A673 (cell line): ENCODE measurements at regions not wholly inside any gene's neighbourhood (a gene's known extent, or its start where the extent isn't known, plus 50 kb on each side); places are given as distances from the start of the nearest gene placed in this dataset.
"Not testable (repeated sequence)": the region's sequence is repeated elsewhere in the genome, so short reads cannot be mapped to it uniquely, and the experiment has no call there.

Experiments
- BruUV-seq: library from RNA; stranded (reverse); fragments of 400-500 nt; replicated peaks from 2 replicates; lab custom pipeline; 2021; lab: Mats Ljungman, UMichigan
- CTCF ChIA-PET: fragments of 300-600 bp; sonication (Branson Sonifier 250); formaldehyde crosslinking; loops from one replicate; lab custom pipeline; 2022; ENCODE audit warnings: antibody characterized with exemption; lab: Charles Lee
- POLR2A ChIA-PET: fragments of 300-600 bp; sonication (Branson Sonifier 250); formaldehyde crosslinking; loops from one replicate; lab custom pipeline; 2022; ENCODE audit warnings: antibody characterized with exemption; ENCODE audit not compliant: low non-redundant PET; lab: Charles Lee
- DNase-seq: peaks from one replicate; pipeline ENCODE4 v3.0.0-alpha.2; 2015; ENCODE audit warnings: low spot score
- H3K27ac ChIP-seq: fragments of 200-600 bp; sonication (generic); 2 replicates; pipeline ENCODE4 v1.5.1; 2016; ENCODE audit warnings: mixed run types, low read depth, mild to moderate bottlenecking, mixed read lengths, antibody characterized with exemption, low read length; ENCODE audit not compliant: poor library complexity, severe bottlenecking
- H3K27me3 ChIP-seq: fragments of 200-600 bp; sonication (generic); replicated peaks from 2 replicates; pipeline ENCODE4 v1.6.1; 2017; ENCODE audit warnings: mixed run types, low read depth, mild to moderate bottlenecking, mixed read lengths, antibody characterized with exemption, low read length; ENCODE audit not compliant: insufficient read depth, poor library complexity
- H3K36me3 ChIP-seq: fragments of 200-600 bp; sonication (generic); 2 replicates; pipeline ENCODE4 v1.6.1; 2016; ENCODE audit warnings: mixed run types, mild to moderate bottlenecking, mixed read lengths, antibody characterized with exemption, low read length; ENCODE audit not compliant: insufficient read depth, poor library complexity, severe bottlenecking
- H3K4me1 ChIP-seq: fragments of 200-600 bp; sonication (generic); 2 replicates; pipeline ENCODE4 v1.6.1; 2017; ENCODE audit warnings: mixed run types, mild to moderate bottlenecking, mixed read lengths, antibody characterized with exemption, low read length; ENCODE audit not compliant: insufficient read depth, poor library complexity, severe bottlenecking
- H3K4me3 ChIP-seq: fragments of 200-600 bp; sonication (generic); 2 replicates; pipeline ENCODE4 v1.5.1; 2016; ENCODE audit warnings: low read depth, mixed run types, mild to moderate bottlenecking, mixed read lengths, low read length; ENCODE audit not compliant: poor library complexity, severe bottlenecking
- H3K9me3 ChIP-seq: fragments of 200-600 bp; sonication (generic); 2 replicates; pipeline ENCODE4 v1.6.1; 2016; ENCODE audit warnings: mixed run types, low read depth, mild to moderate bottlenecking, mixed read lengths, antibody characterized with exemption, low read length; ENCODE audit not compliant: poor library complexity, severe bottlenecking
- EZH2 ChIP-seq: fragments of 200-600 bp; sonication (generic); IDR thresholded peaks from 2 replicates; pipeline ENCODE4 v1.6.1; 2017; ENCODE audit warnings: borderline replicate concordance, low read depth, mild to moderate bottlenecking, mixed read lengths, antibody characterized with exemption, low read length; ENCODE audit not compliant: poor library complexity, severe bottlenecking
- intact Hi-C: fragments of 100-400 bp; cut with micrococcal nuclease; formaldehyde crosslinking; loops from one replicate; pipeline ENCODE4 v1.10.0; 2022; ENCODE audit not compliant: unreplicated experiment
- TF ChIP-seq, protein P1 (sequence below): fragments of 300-800, 200-600 bp; sonication (generic); conservative IDR thresholded peaks from 2 replicates; pipeline ENCODE4 v1.5.1; 2017; ENCODE audit warnings: low read depth, mild to moderate bottlenecking, antibody characterized with exemption, low read length, moderate library complexity, mixed read lengths

DNA sequence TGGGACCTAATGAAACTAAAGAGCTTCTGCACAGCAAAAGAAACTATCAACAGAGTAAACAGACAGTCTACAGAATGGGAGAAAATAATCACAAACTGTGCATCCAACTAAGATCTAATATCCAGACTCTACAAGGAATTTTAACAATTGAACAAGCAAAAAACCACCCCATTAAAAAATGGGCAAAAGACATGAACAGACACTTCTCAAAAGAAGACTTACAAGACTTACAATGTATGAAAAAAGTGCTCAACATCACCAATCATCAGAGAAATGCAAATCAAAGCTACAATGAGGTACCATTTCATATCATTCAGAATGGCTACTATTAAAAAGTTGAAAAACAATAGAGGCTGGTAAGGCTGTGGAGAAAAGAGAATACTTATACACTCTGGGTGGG is 58.0 kb downstream of the SHOC1 start:
- H3K27ac ChIP-seq, result no peak overlapping the region
- ChIA-PET POLR2A (no interaction called here), CTCF (no interaction called here)
- H3K4me1 ChIP-seq, result no peaks in the 10 kb centered on the region
- TF ChIP-seq, protein P1, sequence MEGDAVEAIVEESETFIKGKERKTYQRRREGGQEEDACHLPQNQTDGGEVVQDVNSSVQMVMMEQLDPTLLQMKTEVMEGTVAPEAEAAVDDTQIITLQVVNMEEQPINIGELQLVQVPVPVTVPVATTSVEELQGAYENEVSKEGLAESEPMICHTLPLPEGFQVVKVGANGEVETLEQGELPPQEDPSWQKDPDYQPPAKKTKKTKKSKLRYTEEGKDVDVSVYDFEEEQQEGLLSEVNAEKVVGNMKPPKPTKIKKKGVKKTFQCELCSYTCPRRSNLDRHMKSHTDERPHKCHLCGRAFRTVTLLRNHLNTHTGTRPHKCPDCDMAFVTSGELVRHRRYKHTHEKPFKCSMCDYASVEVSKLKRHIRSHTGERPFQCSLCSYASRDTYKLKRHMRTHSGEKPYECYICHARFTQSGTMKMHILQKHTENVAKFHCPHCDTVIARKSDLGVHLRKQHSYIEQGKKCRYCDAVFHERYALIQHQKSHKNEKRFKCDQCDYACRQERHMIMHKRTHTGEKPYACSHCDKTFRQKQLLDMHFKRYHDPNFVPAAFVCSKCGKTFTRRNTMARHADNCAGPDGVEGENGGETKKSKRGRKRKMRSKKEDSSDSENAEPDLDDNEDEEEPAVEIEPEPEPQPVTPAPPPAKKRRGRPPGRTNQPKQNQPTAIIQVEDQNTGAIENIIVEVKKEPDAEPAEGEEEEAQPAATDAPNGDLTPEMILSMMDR, result no peak
- TF ChIP-seq EZH2, result no peak
- DNase-seq, result no peak
- no peaks in the 10 kb centered on the region for H3K36me3 ChIP-seq
- no TSS peak for BruUV-seq
- H3K9me3 ChIP-seq, result no peaks in the 10 kb centered on the region
- H3K27me3 ChIP-seq, result no peaks in the 10 kb centered on the region
- H3K4me3 ChIP-seq, result no peak overlapping the region
- intact Hi-C loops, result no loop called here

GRCh38 chr9:111735344-111735743 is 59.4 kb downstream of the SHOC1 start:
- H3K4me3 ChIP-seq, H3K36me3 ChIP-seq, POLR2A ChIA-PET, H3K9me3 ChIP-seq, BruUV-seq, H3K27ac ChIP-seq, H3K27me3 ChIP-seq, H3K4me1 ChIP-seq, CTCF ChIA-PET, DNase-seq, intact Hi-C loops: not testable (repeated sequence)

DNA sequence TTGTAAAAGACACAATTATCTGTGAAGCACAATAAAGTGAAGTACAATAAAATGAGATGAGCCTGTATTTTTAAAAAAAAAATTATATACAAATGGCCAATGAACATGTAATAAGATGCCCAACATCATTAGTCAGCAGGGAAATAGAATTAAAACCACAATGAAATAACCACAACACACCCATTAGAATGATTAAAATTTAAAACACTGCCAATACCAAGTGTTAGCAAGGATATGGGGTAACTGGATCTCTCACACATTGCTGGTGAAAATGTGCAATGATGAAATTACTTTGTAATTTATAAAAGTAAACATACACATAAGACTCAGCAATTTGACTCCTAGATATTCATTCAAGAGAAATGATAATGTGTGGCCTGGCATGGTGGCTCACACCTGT is 62.8 kb downstream of the SHOC1 start:
- H3K27ac ChIP-seq, result no peak overlapping the region
- no peaks in the 10 kb centered on the region for H3K36me3 ChIP-seq
- POLR2A ChIA-PET, result no interaction called here
- CTCF ChIA-PET, result no interaction called here
- intact Hi-C loops, result no loop called here
- no peaks in the 10 kb centered on the region for H3K27me3 ChIP-seq
- no peak for DNase-seq
- H3K9me3 ChIP-seq, result peaks cover 5% of the 10 kb centered on the region
- TF ChIP-seq, protein P1, result no peak
- no peak for TF ChIP-seq EZH2
- no peak overlapping the region for H3K4me3 ChIP-seq
- no peaks in the 10 kb centered on the region for H3K4me1 ChIP-seq
- no TSS peak for BruUV-seq

DNA sequence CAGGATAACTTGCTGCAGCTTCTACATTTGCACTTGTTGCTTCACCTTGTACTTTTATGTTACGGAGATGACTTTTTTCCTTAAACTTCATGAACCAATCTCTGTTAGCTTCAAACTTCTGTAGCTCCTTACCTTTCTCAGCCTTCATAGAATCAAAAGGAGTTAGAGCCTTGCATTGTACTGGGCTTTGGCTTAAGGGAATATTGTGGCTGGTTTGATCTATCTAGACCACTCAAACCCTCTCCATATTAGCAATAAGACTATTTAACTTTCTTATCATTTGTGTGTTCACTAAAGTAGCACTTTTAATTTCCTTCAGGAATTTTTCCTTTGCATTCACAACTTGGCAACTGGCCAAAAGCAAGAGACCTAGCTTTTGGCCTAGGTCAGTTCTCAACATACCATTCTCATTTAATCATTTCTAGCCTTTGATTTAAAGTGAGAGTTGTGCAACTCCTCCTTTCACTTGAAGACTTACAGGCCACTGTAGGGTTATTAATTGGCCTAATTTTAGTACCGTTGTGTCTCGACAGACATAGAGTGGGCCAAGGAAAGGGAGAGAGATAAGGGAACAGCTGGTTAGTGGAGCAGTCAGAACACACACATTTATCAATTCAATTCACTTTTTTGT is 63.7 kb downstream of the SHOC1 start:
- Histone ChIP-seq H3K36me3 (no peaks in the 10 kb centered on the region), H3K27ac (no peak overlapping the region), H3K4me3 (no peak overlapping the region), H3K9me3 (peaks cover 5% of the 10 kb centered on the region), H3K4me1 (no peaks in the 10 kb centered on the region), H3K27me3 (no peaks in the 10 kb centered on the region)
- DNase-seq, result no peak
- ChIA-PET POLR2A (no interaction called here), CTCF (no interaction called here)
- no TSS peak for BruUV-seq
- intact Hi-C loops, result no loop called here
- no peak for TF ChIP-seq EZH2
- TF ChIP-seq, protein P1, result no peak
